PC-9 (cell line): ENCODE measurements at regions not wholly inside any gene's neighbourhood (a gene's known extent, or its start where the extent isn't known, plus 50 kb on each side); places are given as distances from the start of the nearest gene placed in this dataset.
A peak's percentile ranks its signal among the peaks of the same experiment; 100 is the strongest.

ENCODE experiments used
- BruUV-seq: library from RNA; stranded (reverse); fragments of 400-500 nt; replicated peaks from 2 replicates; lab custom pipeline; 2021; lab: Mats Ljungman, UMichigan
- CTCF ChIA-PET: fragments of 300-600 bp; sonication (Branson Sonifier 250); formaldehyde crosslinking; loops from one replicate; lab custom pipeline; 2022; ENCODE audit warnings: antibody characterized with exemption; lab: Charles Lee
- POLR2A ChIA-PET: fragments of 300-600 bp; sonication (Branson Sonifier 250); formaldehyde crosslinking; loops from one replicate; lab custom pipeline; 2022; ENCODE audit warnings: antibody characterized with exemption; ENCODE audit not compliant: unreplicated experiment; lab: Charles Lee
- DNase-seq, 2 experiments: peaks; one replicate each; pipeline versions ENCODE4 v3.0.0 to v3.0.0-alpha.2; 2015 to 2022; ENCODE audit warnings: mixed read lengths in 1 of 2
- H2AFZ ChIP-seq: fragments of 200-600 bp; sonication (generic); 2 replicates; pipeline ENCODE4 v1.8.1; 2017; ENCODE audit warnings: antibody characterized with exemption
- H3F3A ChIP-seq: fragments of 200-600 bp; sonication (generic); 2 replicates; pipeline ENCODE4 v1.8.1; 2017; ENCODE audit warnings: antibody characterized with exemption, mild to moderate bottlenecking, low read depth; ENCODE audit not compliant: insufficient read depth
- H3K27ac ChIP-seq: fragments of 200-600 bp; sonication (generic); 2 replicates; pipeline ENCODE4 v1.6.1; 2016; ENCODE audit warnings: mixed run types
- H3K27me3 ChIP-seq: fragments of 200-600 bp; sonication (generic); 2 replicates; pipeline ENCODE4 v1.6.1; 2016; ENCODE audit warnings: low read depth, mixed run types; ENCODE audit not compliant: insufficient read depth
- H3K36me3 ChIP-seq: fragments of 200-600 bp; sonication (generic); 2 replicates; pipeline ENCODE4 v1.6.1; 2016; ENCODE audit warnings: low read depth, mixed run types
- H3K4me1 ChIP-seq: fragments of 200-600 bp; sonication (generic); replicated peaks from 2 replicates; pipeline ENCODE4 v1.6.1; 2016; ENCODE audit warnings: mixed run types; ENCODE audit not compliant: insufficient read depth
- H3K4me2 ChIP-seq: fragments of 200-600 bp; sonication (generic); 2 replicates; pipeline ENCODE4 v1.6.1; 2017; ENCODE audit warnings: mixed run types
- H3K4me3 ChIP-seq: fragments of 200-600 bp; sonication (generic); 2 replicates; pipeline ENCODE4 v1.6.1; 2016; ENCODE audit warnings: mixed run types
- H3K79me2 ChIP-seq: fragments of 200-600 bp; sonication (generic); 2 replicates; pipeline ENCODE4 v1.6.1; 2017; ENCODE audit warnings: low read depth, mixed run types
- H3K9me2 ChIP-seq: fragments of 200-600 bp; sonication (generic); 2 replicates; pipeline ENCODE4 v1.8.1; 2017; ENCODE audit warnings: mild to moderate bottlenecking; ENCODE audit not compliant: insufficient read depth
- H3K9me3 ChIP-seq: fragments of 200-600 bp; sonication (generic); 2 replicates; pipeline ENCODE4 v1.8.1; 2016; ENCODE audit warnings: low read depth; ENCODE audit not compliant: insufficient read depth
- H4K20me1 ChIP-seq: fragments of 200-600 bp; sonication (generic); 2 replicates; pipeline ENCODE4 v1.8.1; 2017; ENCODE audit not compliant: insufficient read depth
- EZH2 ChIP-seq: fragments of 200-600 bp; sonication (generic); IDR thresholded peaks from 2 replicates; pipeline ENCODE4 v1.8.0; 2017; ENCODE audit warnings: antibody characterized with exemption, low read depth
- intact Hi-C: fragments of 100-400 bp; cut with micrococcal nuclease; formaldehyde crosslinking; loops from one replicate; pipeline ENCODE4 v1.10.0; 2022; ENCODE audit not compliant: unreplicated experiment
- TF ChIP-seq, protein P1 (sequence below): fragments of 200-600 bp; sonication (generic); conservative IDR thresholded peaks from 2 replicates; pipeline ENCODE4 v1.6.1; 2017; ENCODE audit warnings: mixed run types, antibody characterized with exemption, mild to moderate bottlenecking, moderate library complexity

DNA sequence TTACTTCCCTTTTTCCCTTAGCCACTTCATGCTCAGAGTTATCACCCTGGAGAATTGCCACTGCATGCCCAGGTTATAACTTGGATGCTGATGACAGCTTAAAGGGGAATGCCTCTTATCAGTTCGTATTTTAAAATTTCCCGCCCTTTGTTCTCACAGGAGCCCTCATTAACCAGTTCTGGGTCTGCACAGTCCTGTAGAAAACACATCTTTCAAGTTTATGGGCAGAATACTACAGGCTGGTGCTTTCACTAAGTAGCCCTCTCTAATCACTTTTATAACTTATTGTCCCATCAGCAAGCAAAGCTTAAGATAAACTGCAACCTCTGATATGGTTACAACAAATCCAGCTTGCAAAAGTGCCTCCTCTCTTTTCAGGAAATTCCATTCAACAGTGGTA is 587.3 kb upstream of the UBE2E2 start:
- BruUV-seq, result no TSS peak
- Histone ChIP-seq H2AFZ (no peak overlapping the region), H3F3A (no peaks in the 10 kb centered on the region), H3K79me2 (no peaks in the 10 kb centered on the region), H3K4me2 (no peak overlapping the region), H3K27ac (no peak overlapping the region), H3K36me3 (no peaks in the 10 kb centered on the region), H3K4me3 (no peak overlapping the region), H3K4me1 (no peaks in the 10 kb centered on the region), H4K20me1 (no peaks in the 10 kb centered on the region), H3K27me3 (no peaks in the 10 kb centered on the region), H3K9me2 (no peaks in the 10 kb centered on the region), H3K9me3 (no peaks in the 10 kb centered on the region)
- DNase-seq, result no peak
- POLR2A ChIA-PET, result no interaction called here
- CTCF ChIA-PET, result no interaction called here
- TF ChIP-seq EZH2, result no peak
- TF ChIP-seq, protein P1, sequence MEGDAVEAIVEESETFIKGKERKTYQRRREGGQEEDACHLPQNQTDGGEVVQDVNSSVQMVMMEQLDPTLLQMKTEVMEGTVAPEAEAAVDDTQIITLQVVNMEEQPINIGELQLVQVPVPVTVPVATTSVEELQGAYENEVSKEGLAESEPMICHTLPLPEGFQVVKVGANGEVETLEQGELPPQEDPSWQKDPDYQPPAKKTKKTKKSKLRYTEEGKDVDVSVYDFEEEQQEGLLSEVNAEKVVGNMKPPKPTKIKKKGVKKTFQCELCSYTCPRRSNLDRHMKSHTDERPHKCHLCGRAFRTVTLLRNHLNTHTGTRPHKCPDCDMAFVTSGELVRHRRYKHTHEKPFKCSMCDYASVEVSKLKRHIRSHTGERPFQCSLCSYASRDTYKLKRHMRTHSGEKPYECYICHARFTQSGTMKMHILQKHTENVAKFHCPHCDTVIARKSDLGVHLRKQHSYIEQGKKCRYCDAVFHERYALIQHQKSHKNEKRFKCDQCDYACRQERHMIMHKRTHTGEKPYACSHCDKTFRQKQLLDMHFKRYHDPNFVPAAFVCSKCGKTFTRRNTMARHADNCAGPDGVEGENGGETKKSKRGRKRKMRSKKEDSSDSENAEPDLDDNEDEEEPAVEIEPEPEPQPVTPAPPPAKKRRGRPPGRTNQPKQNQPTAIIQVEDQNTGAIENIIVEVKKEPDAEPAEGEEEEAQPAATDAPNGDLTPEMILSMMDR, result no peak
- intact Hi-C loops, result no loop called here

DNA sequence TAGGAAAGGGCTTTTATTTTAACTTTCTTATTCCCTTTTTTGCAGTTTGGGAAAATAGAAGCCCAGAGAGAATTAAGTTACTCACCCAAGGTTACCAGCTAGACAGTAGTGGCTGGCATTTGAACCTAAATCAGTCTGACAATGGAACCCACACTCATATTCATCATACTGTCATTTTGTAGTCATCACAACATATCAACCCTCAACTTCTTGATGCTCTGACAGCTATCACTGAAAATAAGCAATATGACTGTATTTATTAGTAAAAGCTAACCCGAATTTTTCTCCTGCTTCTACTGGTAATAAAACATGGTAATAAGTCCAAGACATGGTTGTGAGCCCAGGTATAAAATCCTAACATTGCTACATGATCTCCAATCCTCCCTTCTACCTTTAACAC is 585.8 kb upstream of the UBE2E2 start:
- intact Hi-C loops, result no loop called here
- no TSS peak for BruUV-seq

DNA sequence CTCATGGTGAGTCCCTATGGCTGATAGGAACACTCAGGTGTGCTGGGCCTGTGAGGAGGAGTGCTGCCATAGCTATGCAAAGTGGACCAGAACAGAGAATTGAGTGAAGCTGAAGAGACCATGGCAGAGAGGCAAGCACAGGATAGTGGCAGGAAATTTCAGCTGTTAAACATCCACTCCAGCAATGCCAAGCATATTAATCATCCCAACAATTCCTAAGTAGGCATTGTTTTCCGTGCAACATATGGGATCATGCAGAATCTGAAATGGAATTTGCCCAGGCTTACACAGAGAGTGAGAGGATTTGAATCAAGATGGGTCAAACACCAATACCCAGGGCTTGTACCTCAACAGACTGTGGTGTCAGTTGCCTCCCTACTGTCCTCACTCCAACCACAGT is 582.6 kb upstream of the UBE2E2 start:
- POLR2A ChIA-PET, result no interaction called here
- no peaks in the 10 kb centered on the region for H3K79me2 ChIP-seq
- H3K36me3 ChIP-seq, result no peaks in the 10 kb centered on the region
- CTCF ChIA-PET, result interaction anchor here (0.6 kb wide), 1 partner anchor 425 kb away, joined by 6 read pairs; no protein-coding TSS in a partner anchor
- H3K4me3 ChIP-seq, result no peak overlapping the region
- BruUV-seq, result no TSS peak
- no peaks in the 10 kb centered on the region for H3K4me1 ChIP-seq
- no peak for DNase-seq
- H3K27ac ChIP-seq, result no peak overlapping the region
- no peaks in the 10 kb centered on the region for H3K27me3 ChIP-seq
- H3K9me2 ChIP-seq, result no peaks in the 10 kb centered on the region
- intact Hi-C loops, result no loop called here
- H3K9me3 ChIP-seq, result no peaks in the 10 kb centered on the region
- no peak overlapping the region for H3K4me2 ChIP-seq
- TF ChIP-seq EZH2, result no peak
- H2AFZ ChIP-seq, result no peak overlapping the region
- H4K20me1 ChIP-seq, result no peaks in the 10 kb centered on the region
- H3F3A ChIP-seq, result no peaks in the 10 kb centered on the region

More for the DNA sequence above, 585.8 kb upstream of the UBE2E2 start:
- Histone ChIP-seq H3K4me3 (no peak overlapping the region), H4K20me1 (no peaks in the 10 kb centered on the region), H3K9me2 (no peaks in the 10 kb centered on the region), H3K9me3 (no peaks in the 10 kb centered on the region), H3K27me3 (no peaks in the 10 kb centered on the region), H3K4me1 (no peaks in the 10 kb centered on the region), H3K4me2 (no peak overlapping the region), H2AFZ (no peak overlapping the region), H3K27ac (no peak overlapping the region), H3K79me2 (no peaks in the 10 kb centered on the region), H3F3A (no peaks in the 10 kb centered on the region), H3K36me3 (no peaks in the 10 kb centered on the region)
- TF ChIP-seq EZH2, result no peak
- TF ChIP-seq, protein P1, result no peak
- DNase-seq, result no peak
- ChIA-PET CTCF (no interaction called here), POLR2A (no interaction called here)

DNA sequence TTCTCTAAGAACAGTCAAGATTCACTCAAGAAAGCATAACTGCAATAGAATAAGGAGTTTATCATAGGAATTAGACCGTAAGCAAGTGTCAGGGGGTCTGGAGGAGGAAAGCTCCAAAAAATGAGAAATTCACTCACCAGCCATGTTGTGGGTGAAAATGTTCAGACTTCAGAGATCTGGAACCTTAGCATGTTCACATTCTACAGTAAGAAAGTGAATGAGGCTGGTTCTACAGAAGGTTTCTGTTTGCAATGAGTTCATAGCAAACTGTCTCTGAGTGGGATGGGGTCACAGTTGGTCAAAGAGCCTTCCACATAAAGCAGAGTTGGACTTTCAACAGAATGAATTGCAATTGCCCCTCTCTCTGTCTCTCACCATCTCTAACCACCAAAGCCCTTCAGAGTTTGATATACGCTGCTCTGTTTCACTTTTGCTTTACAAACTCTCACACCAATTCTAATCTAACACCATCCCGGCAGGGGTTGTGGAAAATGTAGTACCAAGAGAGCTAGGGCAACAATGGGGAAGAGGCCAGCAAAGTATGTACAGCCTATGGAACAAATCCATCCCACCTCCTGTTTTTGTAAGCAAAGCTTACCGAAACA is 581.8 kb upstream of the UBE2E2 start:
- no peak overlapping the region for H3K27ac ChIP-seq
- H3K4me3 ChIP-seq, result no peak overlapping the region
- ChIA-PET POLR2A (no interaction called here), CTCF (no interaction called here)
- DNase-seq, result no peak
- H3K36me3 ChIP-seq, result no peaks in the 10 kb centered on the region
- no peaks in the 10 kb centered on the region for H3K4me1 ChIP-seq
- TF ChIP-seq, protein P1, result no peak
- TF ChIP-seq EZH2, result no peak
- no peaks in the 10 kb centered on the region for H3K79me2 ChIP-seq
- H3K9me3 ChIP-seq, result no peaks in the 10 kb centered on the region
- no peaks in the 10 kb centered on the region for H4K20me1 ChIP-seq
- intact Hi-C loops, result no loop called here
- H2AFZ ChIP-seq, result no peak overlapping the region
- H3K27me3 ChIP-seq, result no peaks in the 10 kb centered on the region
- H3K4me2 ChIP-seq, result peak overlapping the region; percentile 15; the same call in 1 of the 2 replicates
- H3F3A ChIP-seq, result no peaks in the 10 kb centered on the region
- no TSS peak for BruUV-seq
- no peaks in the 10 kb centered on the region for H3K9me2 ChIP-seq
